ENCODE measurements at regions not wholly inside any gene's neighbourhood (a gene's known extent, or its start where the extent isn't known, plus 50 kb on each side); places are given as distances from the start of the nearest gene placed in this dataset.

GRCh38 chr6:82570083-82570482, 206.5 kb downstream of the TPBG start:
- DNase-seq (ENCODE audit: low spot score), result no peak
- ChIA-PET CTCF (no interaction called here), POLR2A (no interaction called here)
- no peaks in the 10 kb centered on the region for H3K27me3 Mint-ChIP-seq (ENCODE audit: low read depth)
- no peak for ATAC-seq
- no peak overlapping the region for H3K27ac Mint-ChIP-seq
- H3K4me1 Mint-ChIP-seq, result peaks cover 22% of the 10 kb centered on the region
- H3K36me3 Mint-ChIP-seq, result no peaks in the 10 kb centered on the region
- TF ChIP-seq NR1H2 (CRISPR knock-in tag; IDR thresholded peaks at IDR 0.05) (no peak), ZSCAN18 (CRISPR knock-in tag; IDR thresholded peaks at IDR 0.05) (no peak), CDX4 (CRISPR knock-in tag; IDR thresholded peaks at IDR 0.05; ENCODE audit: borderline replicate concordance) (no peak), ATF3 (CRISPR knock-in tag; conservative IDR thresholded peaks at IDR 0.05) (no peak), CREM (CRISPR knock-in tag; IDR thresholded peaks at IDR 0.05) (no peak), HMGXB4 (CRISPR knock-in tag; IDR thresholded peaks at IDR 0.05) (no peak), ZMAT4 (CRISPR knock-in tag; IDR thresholded peaks at IDR 0.05) (no peak), FOXP4 (CRISPR knock-in tag; IDR thresholded peaks at IDR 0.05) (no peak), USF2 (CRISPR knock-in tag; IDR thresholded peaks at IDR 0.05) (no peak), IRF1 (CRISPR knock-in tag; IDR thresholded peaks at IDR 0.05) (no peak), ZNF512 (CRISPR knock-in tag; IDR thresholded peaks at IDR 0.05; ENCODE audit: borderline replicate concordance) (no peak), CTCF (IDR thresholded peaks at IDR 0.05) (no peak), ZNF425 (CRISPR knock-in tag; conservative IDR thresholded peaks at IDR 0.05) (no peak), STAT6 (CRISPR knock-in tag; conservative IDR thresholded peaks at IDR 0.05; ENCODE audit: low read depth) (no peak), ATF6 (CRISPR knock-in tag; IDR thresholded peaks at IDR 0.05) (no peak)
- H3K4me3 Mint-ChIP-seq, result no peak overlapping the region
- H3K9me3 Mint-ChIP-seq, result no peaks in the 10 kb centered on the region
